Mesothelial cell of epicardium (in vitro differentiated cells): ENCODE measurements at regions not wholly inside any gene's neighbourhood (a gene's known extent, or its start where the extent isn't known, plus 50 kb on each side); places are given as distances from the start of the nearest gene placed in this dataset.

Experiments
- DNase-seq, 2 experiments: peaks; one replicate each; pipeline ENCODE4 v3.0.0; 2021; ENCODE audit warnings: low spot score in 2 of 2; ENCODE audit not compliant: unreplicated experiment in 2 of 2
- H3K27ac Mint-ChIP-seq: 2 replicates; pipeline ENCODE4 v1.8.0; 2021; ENCODE audit warnings: mixed read lengths
- H3K27me3 Mint-ChIP-seq: 2 replicates; pipeline ENCODE4 v1.8.0; 2021; ENCODE audit warnings: low read depth, mixed read lengths
- H3K36me3 Mint-ChIP-seq: 2 replicates; pipeline ENCODE4 v1.8.0; 2021; ENCODE audit warnings: mixed read lengths
- H3K4me1 Mint-ChIP-seq: 2 replicates; pipeline ENCODE4 v1.8.0; 2021; ENCODE audit warnings: mixed read lengths
- H3K4me3 Mint-ChIP-seq: 2 replicates; pipeline ENCODE4 v1.8.0; 2021; ENCODE audit warnings: mild to moderate bottlenecking, moderate library complexity, mixed read lengths
- H3K9me3 Mint-ChIP-seq: 2 replicates; pipeline ENCODE4 v1.8.0; 2021; ENCODE audit warnings: mixed read lengths
- TF ChIP-seq, protein P1 (sequence below): fragments of 200-600 bp; sonication (generic); IDR thresholded peaks from one replicate; pipeline ENCODE4 v1.5.0; 2021; ENCODE audit warnings: antibody characterized with exemption; ENCODE audit not compliant: unreplicated experiment

DNA sequence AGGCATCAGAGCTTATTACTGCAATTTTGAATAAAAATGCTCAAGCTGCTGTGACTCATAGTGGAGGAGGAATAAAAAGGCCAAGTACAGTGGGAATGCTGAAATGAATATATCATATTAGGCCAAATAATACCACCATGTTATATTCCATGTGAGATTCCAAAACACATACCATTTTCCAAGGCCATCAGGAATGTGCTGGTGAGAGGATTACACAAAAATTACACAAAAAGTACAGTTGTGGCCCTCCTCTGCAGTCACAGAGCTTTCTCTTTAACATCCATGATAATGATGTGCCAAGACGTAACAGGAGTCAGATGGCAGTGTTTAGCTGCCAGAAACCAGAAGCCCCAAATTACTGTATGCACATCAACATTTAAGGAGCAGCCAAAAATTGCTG is 153.5 kb downstream of the PCDH18 start:
- peaks cover 14% of the 10 kb centered on the region for H3K9me3 Mint-ChIP-seq
- no peaks in the 10 kb centered on the region for H3K36me3 Mint-ChIP-seq
- no peak for DNase-seq
- no peaks in the 10 kb centered on the region for H3K27me3 Mint-ChIP-seq
- no peak overlapping the region for H3K27ac Mint-ChIP-seq
- peaks cover 11% of the 10 kb centered on the region for H3K4me1 Mint-ChIP-seq
- TF ChIP-seq, protein P1, sequence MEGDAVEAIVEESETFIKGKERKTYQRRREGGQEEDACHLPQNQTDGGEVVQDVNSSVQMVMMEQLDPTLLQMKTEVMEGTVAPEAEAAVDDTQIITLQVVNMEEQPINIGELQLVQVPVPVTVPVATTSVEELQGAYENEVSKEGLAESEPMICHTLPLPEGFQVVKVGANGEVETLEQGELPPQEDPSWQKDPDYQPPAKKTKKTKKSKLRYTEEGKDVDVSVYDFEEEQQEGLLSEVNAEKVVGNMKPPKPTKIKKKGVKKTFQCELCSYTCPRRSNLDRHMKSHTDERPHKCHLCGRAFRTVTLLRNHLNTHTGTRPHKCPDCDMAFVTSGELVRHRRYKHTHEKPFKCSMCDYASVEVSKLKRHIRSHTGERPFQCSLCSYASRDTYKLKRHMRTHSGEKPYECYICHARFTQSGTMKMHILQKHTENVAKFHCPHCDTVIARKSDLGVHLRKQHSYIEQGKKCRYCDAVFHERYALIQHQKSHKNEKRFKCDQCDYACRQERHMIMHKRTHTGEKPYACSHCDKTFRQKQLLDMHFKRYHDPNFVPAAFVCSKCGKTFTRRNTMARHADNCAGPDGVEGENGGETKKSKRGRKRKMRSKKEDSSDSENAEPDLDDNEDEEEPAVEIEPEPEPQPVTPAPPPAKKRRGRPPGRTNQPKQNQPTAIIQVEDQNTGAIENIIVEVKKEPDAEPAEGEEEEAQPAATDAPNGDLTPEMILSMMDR = no peak
- H3K4me3 Mint-ChIP-seq = no peak overlapping the region

DNA sequence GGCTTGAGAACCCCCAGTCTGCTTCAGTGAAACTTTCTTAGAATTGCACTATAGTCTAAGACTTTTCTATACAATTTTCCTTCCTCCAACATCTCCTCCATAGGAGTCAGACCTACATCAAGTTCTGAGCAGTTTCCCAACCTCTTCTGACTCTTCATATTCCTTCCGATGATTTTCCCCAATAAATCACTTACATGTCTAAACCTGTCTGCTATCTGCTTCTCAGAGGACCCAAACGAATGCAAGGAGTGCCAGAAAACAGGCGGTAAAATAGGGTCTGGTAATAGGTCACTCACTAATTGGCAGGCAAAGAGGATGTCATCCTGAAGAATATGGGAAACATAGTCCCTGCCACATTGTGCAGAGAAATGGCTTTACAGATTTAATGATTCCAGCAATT is 153.9 kb downstream of the PCDH18 start:
- H3K27ac Mint-ChIP-seq = no peak overlapping the region
- no peaks in the 10 kb centered on the region for H3K36me3 Mint-ChIP-seq
- H3K4me3 Mint-ChIP-seq = no peak overlapping the region
- no peak for DNase-seq
- peaks cover 13% of the 10 kb centered on the region for H3K4me1 Mint-ChIP-seq
- TF ChIP-seq, protein P1 = no peak
- H3K9me3 Mint-ChIP-seq = peaks cover 9% of the 10 kb centered on the region
- no peaks in the 10 kb centered on the region for H3K27me3 Mint-ChIP-seq

DNA sequence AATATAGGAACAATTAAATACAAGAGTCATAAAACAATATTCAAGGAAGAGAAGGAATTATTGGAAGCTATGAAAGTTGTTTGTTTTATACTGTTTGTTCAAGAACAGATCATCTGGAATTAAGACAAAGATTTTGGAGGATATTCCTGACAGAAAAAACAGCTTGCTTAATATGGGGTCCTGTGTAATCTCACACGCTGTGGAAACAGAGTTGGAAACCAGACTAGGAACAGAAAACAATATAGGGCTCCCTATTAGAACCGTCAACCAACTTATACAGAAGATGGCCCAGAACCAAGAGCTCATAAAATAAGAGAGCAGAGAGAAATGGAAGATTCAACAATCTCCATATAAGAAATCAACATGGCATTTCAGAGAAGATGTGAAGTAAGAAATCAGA is 156.0 kb downstream of the PCDH18 start:
- no peak for DNase-seq
- Mint-ChIP-seq H3K4me1 (peaks cover 28% of the 10 kb centered on the region), H3K27me3 (no peaks in the 10 kb centered on the region), H3K27ac (no peak overlapping the region), H3K9me3 (peaks cover 4% of the 10 kb centered on the region), H3K4me3 (no peak overlapping the region), H3K36me3 (no peaks in the 10 kb centered on the region)
- TF ChIP-seq, protein P1 = no peak

DNA sequence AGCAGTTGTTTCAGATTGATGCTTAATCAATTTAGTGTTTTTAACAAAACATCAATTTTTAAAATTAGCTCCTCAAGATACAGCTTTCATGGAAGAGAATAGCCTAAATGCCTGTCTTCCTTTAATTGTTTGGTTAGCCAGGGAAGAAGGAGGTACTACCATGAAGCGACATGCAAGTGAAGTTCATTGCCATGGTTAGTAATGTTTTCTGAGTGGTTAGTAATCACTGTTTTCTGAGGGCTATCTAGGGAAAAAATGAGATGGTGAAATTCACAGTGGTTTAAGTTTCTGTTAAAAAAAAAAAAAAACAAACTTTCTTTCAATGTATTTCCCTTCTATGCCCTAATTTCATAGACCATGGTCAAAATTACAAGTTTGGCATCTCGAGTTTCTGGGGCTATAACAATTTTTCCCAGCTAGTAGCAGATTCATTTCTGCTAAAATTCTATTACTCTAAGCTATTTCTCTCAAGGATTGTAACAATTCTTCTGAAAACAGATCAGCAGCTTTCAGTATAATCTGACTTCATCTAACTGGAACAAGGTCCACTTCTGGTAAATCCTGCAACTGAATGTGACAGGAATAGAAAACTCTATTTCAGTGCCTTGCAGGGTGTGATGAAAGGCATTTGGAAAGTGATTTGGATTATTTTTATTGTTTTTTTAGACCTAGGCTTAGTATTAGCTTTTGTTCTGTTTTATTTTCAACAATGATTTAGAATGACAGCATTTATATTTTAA is 157.0 kb downstream of the PCDH18 start:
- H3K4me3 Mint-ChIP-seq = no peak overlapping the region

DNA sequence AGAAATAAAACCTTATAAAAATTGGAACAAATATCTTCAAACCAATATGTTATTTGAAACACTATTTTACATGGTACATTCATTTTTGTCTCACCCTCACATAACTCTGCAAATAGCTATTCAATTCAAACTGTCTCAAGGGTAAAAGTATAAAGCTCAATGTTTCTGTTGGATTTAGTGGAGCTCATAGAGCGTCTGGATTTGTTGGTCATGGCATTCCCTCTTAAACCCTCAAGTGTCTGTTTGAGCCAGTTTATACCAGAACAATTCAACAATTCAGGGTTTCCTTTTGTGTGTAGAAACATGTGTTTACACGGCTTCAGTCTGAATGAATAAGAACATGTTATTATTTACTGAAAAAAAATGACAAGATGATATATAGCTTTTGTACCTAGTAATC is 161.6 kb downstream of the PCDH18 start:
- Mint-ChIP-seq H3K27me3 (no peaks in the 10 kb centered on the region), H3K4me3 (no peak overlapping the region), H3K27ac (peak overlapping the region; percentile 79), H3K36me3 (no peaks in the 10 kb centered on the region), H3K9me3 (no peaks in the 10 kb centered on the region), H3K4me1 (peaks cover 37% of the 10 kb centered on the region)
- DNase-seq = no peak
- TF ChIP-seq, protein P1 = no peak

More for the DNA sequence above, 157.0 kb downstream of the PCDH18 start:
- H3K4me1 Mint-ChIP-seq = peaks cover 33% of the 10 kb centered on the region
- H3K27me3 Mint-ChIP-seq = no peaks in the 10 kb centered on the region
- H3K36me3 Mint-ChIP-seq = no peaks in the 10 kb centered on the region
- DNase-seq = no peak
- TF ChIP-seq, protein P1 = no peak
- H3K9me3 Mint-ChIP-seq = peaks cover 4% of the 10 kb centered on the region
- no peak overlapping the region for H3K27ac Mint-ChIP-seq

DNA sequence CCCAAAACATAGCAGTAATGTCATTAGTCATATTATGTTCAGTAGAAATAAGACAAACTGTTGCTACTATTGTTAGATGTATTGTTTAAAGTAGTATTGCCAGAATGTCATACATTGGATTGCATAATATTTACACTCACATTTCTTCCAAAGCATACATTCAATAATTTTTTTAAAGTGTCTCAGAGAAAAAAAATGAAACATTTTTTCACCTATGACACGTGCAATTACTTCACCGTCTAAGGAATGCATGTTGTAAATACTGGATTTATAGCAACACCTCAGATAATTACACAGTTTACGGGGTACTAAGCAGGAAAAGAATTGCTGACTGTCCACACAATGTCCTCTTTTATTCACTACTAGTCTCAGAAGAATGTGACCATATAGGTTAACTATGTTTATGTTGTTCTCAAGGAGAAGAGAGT is 162.1 kb downstream of the PCDH18 start:
- no peaks in the 10 kb centered on the region for H3K9me3 Mint-ChIP-seq
- H3K27ac Mint-ChIP-seq = peak overlapping the region; percentile 79
- no peaks in the 10 kb centered on the region for H3K36me3 Mint-ChIP-seq
- no peak for DNase-seq
- H3K4me1 Mint-ChIP-seq = peaks cover 37% of the 10 kb centered on the region
- TF ChIP-seq, protein P1 = no peak
- no peaks in the 10 kb centered on the region for H3K27me3 Mint-ChIP-seq
- no peak overlapping the region for H3K4me3 Mint-ChIP-seq
